ENCODE measurements at regions not wholly inside any gene's neighbourhood (a gene's known extent, or its start where the extent isn't known, plus 50 kb on each side); places are given as distances from the start of the nearest gene placed in this dataset.

- CTCF ChIA-PET: no interaction called here
Measured at GRCh38 chr1:221912230-221912629, 170.3 kb upstream of the DUSP10 start.

GRCh38 chr1:221911714-221912113 is 169.8 kb upstream of the DUSP10 start:
- DNase-seq (ENCODE audit: low read depth, low spot score): no peak
- CTCF ChIA-PET: no interaction called here
- POLR2A ChIA-PET: no interaction called here
- no peak for TF ChIP-seq CTCF (IDR thresholded peaks at IDR 0.05; ENCODE audit: insufficient read depth, low read length, missing control alignments)
- no peak overlapping the region for H3K4me3 ChIP-seq (ENCODE audit: low read depth, low read length)

More at GRCh38 chr1:221912230-221912629, 170.3 kb upstream of the DUSP10 start:
- H3K4me3 ChIP-seq (ENCODE audit: low read depth, low read length): no peak overlapping the region
- no peak for TF ChIP-seq CTCF (IDR thresholded peaks at IDR 0.05; ENCODE audit: insufficient read depth, low read length, missing control alignments)
- POLR2A ChIA-PET: no interaction called here
- no peak for DNase-seq (ENCODE audit: low read depth, low spot score)

GRCh38 chr1:221910222-221910621 is 168.3 kb upstream of the DUSP10 start:
- no peak for TF ChIP-seq CTCF (IDR thresholded peaks at IDR 0.05; ENCODE audit: insufficient read depth, low read length, missing control alignments)
- CTCF ChIA-PET: interaction anchor here (1.0 kb wide), 1 partner anchor 13 kb away, joined by 3 read pairs; no protein-coding TSS in a partner anchor
- no peak overlapping the region for H3K4me3 ChIP-seq (ENCODE audit: low read depth, low read length)
- DNase-seq (ENCODE audit: low read depth, low spot score): no peak
- POLR2A ChIA-PET: no interaction called here

GRCh38 chr1:221908573-221908972 is 166.7 kb upstream of the DUSP10 start:
- CTCF ChIA-PET: interaction anchor here (3.3 kb wide), 1 partner anchor 546 kb away, joined by 11 read pairs; no protein-coding TSS in a partner anchor
- no peak for TF ChIP-seq CTCF (IDR thresholded peaks at IDR 0.05; ENCODE audit: insufficient read depth, low read length, missing control alignments)

GRCh38 chr1:221907166-221907932 is 165.5 kb upstream of the DUSP10 start:
- no peak overlapping the region for H3K4me3 ChIP-seq (ENCODE audit: low read depth, low read length)
- TF ChIP-seq CTCF (IDR thresholded peaks at IDR 0.05; ENCODE audit: insufficient read depth, low read length, missing control alignments): no peak
- POLR2A ChIA-PET: interaction anchor here (0.8 kb wide), 1 partner anchor 166 kb away, joined by 3 read pairs; no protein-coding TSS in a partner anchor
- CTCF ChIA-PET: interaction anchor here (0.9 to 3.3 kb wide), 4 partner anchors 10 to 547 kb away, joined by 3 to 11 read pairs (median 3); no protein-coding TSS in a partner anchor
- no peak for DNase-seq (ENCODE audit: low read depth, low spot score)

More at GRCh38 chr1:221908573-221908972, 166.7 kb upstream of the DUSP10 start:
- no peak for DNase-seq (ENCODE audit: low read depth, low spot score)
- POLR2A ChIA-PET: no interaction called here
- H3K4me3 ChIP-seq (ENCODE audit: low read depth, low read length): no peak overlapping the region

- CTCF ChIA-PET: interaction anchor here (1.3 to 3.3 kb wide), 2 partner anchors 14 to 549 kb away, joined by 3 to 11 read pairs; no protein-coding TSS in a partner anchor
- H3K4me3 ChIP-seq (ENCODE audit: low read depth, low read length): no peak overlapping the region
- TF ChIP-seq CTCF (IDR thresholded peaks at IDR 0.05; ENCODE audit: insufficient read depth, low read length, missing control alignments): no peak
- POLR2A ChIA-PET: no interaction called here
- DNase-seq (ENCODE audit: low read depth, low spot score): no peak
Measured at GRCh38 chr1:221905802-221906201, 163.9 kb upstream of the DUSP10 start.
